ENCODE measurements at regions not wholly inside any gene's neighbourhood (a gene's known extent, or its start where the extent isn't known, plus 50 kb on each side); places are given as distances from the start of the nearest gene placed in this dataset.

DNA sequence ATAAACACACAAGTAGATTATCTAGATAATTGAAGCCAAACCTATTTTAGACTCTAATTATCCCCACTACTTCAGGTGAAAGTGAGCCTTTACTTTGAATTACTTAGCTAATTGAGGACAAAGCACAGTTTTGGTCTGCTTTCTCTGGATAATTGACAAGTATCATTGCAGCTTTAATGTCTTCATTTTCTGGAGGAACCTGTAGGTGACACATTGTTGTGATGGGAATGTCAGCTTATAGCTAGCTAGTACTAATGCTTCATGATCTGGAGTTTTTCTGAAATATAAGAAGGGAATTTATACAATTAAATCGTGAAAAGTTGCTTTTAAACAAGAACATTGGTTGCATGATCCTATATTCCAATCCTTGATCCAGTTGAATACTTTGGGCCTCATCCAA, 319.3 kb upstream of the CITED2 start:
- Histone ChIP-seq H3K4me3 (ENCODE audit: low read length) (no peak overlapping the region), H3K9ac (ENCODE audit: low read depth, low read length) (no peak overlapping the region), H3K4me2 (ENCODE audit: low read length) (no peak overlapping the region), H3K9me3 (replicated peaks; ENCODE audit: low read length) (no peaks in the 10 kb centered on the region), H3K4me1 (ENCODE audit: control insufficient read depth, insufficient read depth, low read length) (no peaks in the 10 kb centered on the region), H3K27me3 (ENCODE audit: control insufficient read depth, insufficient read depth, low read length) (no peaks in the 10 kb centered on the region), H3K36me3 (ENCODE audit: insufficient read depth, low read length) (no peaks in the 10 kb centered on the region)

GRCh38 chr6:139690007-139690406, 315.6 kb upstream of the CITED2 start:
- Histone ChIP-seq H3K4me3 (ENCODE audit: low read length) (no peak overlapping the region), H3K4me1 (ENCODE audit: control insufficient read depth, insufficient read depth, low read length) (no peaks in the 10 kb centered on the region), H3K4me2 (ENCODE audit: low read length) (no peak overlapping the region), H3K36me3 (ENCODE audit: insufficient read depth, low read length) (no peaks in the 10 kb centered on the region), H3K9ac (ENCODE audit: low read depth, low read length) (no peak overlapping the region), H3K9me3 (replicated peaks; ENCODE audit: low read length) (no peaks in the 10 kb centered on the region), H3K27me3 (ENCODE audit: control insufficient read depth, insufficient read depth, low read length) (no peaks in the 10 kb centered on the region)

- H3K27me3 ChIP-seq (ENCODE audit: control insufficient read depth, insufficient read depth, low read length), result no peaks in the 10 kb centered on the region
- no peaks in the 10 kb centered on the region for H3K36me3 ChIP-seq (ENCODE audit: insufficient read depth, low read length)
- H3K9me3 ChIP-seq (replicated peaks; ENCODE audit: low read length), result no peaks in the 10 kb centered on the region
- H3K4me3 ChIP-seq (ENCODE audit: low read length), result no peak overlapping the region
- no peaks in the 10 kb centered on the region for H3K4me1 ChIP-seq (ENCODE audit: control insufficient read depth, insufficient read depth, low read length)
- H3K9ac ChIP-seq (ENCODE audit: low read depth, low read length), result no peak overlapping the region
- no peak overlapping the region for H3K4me2 ChIP-seq (ENCODE audit: low read length)
These were observed 312.6 kb upstream of the CITED2 start for GRCh38 chr6:139687055-139687454.

DNA sequence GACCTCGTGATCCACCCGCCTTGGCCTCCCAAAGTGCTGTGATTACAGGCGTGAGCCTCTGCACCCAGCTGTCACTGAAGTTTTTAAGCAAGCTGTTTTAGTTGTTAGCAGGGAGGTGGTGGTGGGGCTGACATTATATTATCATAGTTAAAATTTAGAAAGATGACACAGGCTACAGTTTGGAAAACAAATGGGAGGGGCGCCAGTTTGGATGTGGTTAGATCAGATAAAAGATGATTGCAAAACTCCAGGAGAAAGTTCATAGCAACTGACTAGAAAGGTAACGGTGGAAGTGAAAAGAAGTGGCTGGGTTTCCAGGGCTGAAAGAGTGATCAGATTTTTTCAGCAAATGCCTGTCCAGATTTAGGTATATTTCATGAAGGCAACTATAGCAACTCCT, 311.9 kb upstream of the CITED2 start:
- no peak overlapping the region for H3K9ac ChIP-seq (ENCODE audit: low read depth, low read length)
- no peaks in the 10 kb centered on the region for H3K4me1 ChIP-seq (ENCODE audit: control insufficient read depth, insufficient read depth, low read length)
- H3K36me3 ChIP-seq (ENCODE audit: insufficient read depth, low read length), result no peaks in the 10 kb centered on the region
- H3K4me2 ChIP-seq (ENCODE audit: low read length), result no peak overlapping the region
- H3K9me3 ChIP-seq (replicated peaks; ENCODE audit: low read length), result no peaks in the 10 kb centered on the region
- H3K4me3 ChIP-seq (ENCODE audit: low read length), result no peak overlapping the region
- H3K27me3 ChIP-seq (ENCODE audit: control insufficient read depth, insufficient read depth, low read length), result no peaks in the 10 kb centered on the region

DNA sequence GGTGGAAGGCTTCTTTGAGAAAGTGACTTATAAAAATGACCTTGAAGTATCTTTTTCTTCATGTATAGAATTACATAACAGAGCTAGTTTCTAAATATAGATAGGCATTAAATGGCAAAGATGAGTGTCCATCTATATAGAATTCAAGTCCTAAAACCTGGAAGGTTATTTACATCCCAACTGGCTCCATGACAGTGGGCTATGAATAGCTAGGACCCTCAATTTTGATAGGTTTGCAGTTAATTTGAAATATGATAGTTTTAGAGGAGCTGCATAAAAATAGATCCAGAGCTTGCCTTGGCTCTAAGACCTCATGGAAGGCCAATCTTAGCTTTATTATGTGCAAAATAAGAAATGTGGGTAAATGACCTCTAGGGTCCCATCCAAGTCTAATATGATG, 310.6 kb upstream of the CITED2 start:
- Histone ChIP-seq H3K9ac (ENCODE audit: low read depth, low read length) (no peak overlapping the region), H3K4me1 (ENCODE audit: control insufficient read depth, insufficient read depth, low read length) (peaks cover 1% of the 10 kb centered on the region), H3K27me3 (ENCODE audit: control insufficient read depth, insufficient read depth, low read length) (no peaks in the 10 kb centered on the region), H3K4me2 (ENCODE audit: low read length) (no peak overlapping the region), H3K9me3 (replicated peaks; ENCODE audit: low read length) (no peaks in the 10 kb centered on the region), H3K4me3 (ENCODE audit: low read length) (no peak overlapping the region), H3K36me3 (ENCODE audit: insufficient read depth, low read length) (no peaks in the 10 kb centered on the region)

GRCh38 chr6:139680819-139681218, 306.4 kb upstream of the CITED2 start:
- Histone ChIP-seq H3K27me3 (ENCODE audit: control insufficient read depth, insufficient read depth, low read length) (no peaks in the 10 kb centered on the region), H3K9me3 (replicated peaks; ENCODE audit: low read length) (no peaks in the 10 kb centered on the region), H3K4me1 (ENCODE audit: control insufficient read depth, insufficient read depth, low read length) (peaks cover 13% of the 10 kb centered on the region), H3K9ac (ENCODE audit: low read depth, low read length) (no peak overlapping the region), H3K4me3 (ENCODE audit: low read length) (no peak overlapping the region), H3K4me2 (ENCODE audit: low read length) (no peak overlapping the region), H3K36me3 (ENCODE audit: insufficient read depth, low read length) (no peaks in the 10 kb centered on the region)

- H3K27me3 ChIP-seq (ENCODE audit: control insufficient read depth, insufficient read depth, low read length), result no peaks in the 10 kb centered on the region
- no peaks in the 10 kb centered on the region for H3K36me3 ChIP-seq (ENCODE audit: insufficient read depth, low read length)
- H3K9ac ChIP-seq (ENCODE audit: low read depth, low read length), result peak overlapping the region; percentile 60
- H3K4me3 ChIP-seq (ENCODE audit: low read length), result no peak overlapping the region
- H3K4me2 ChIP-seq (ENCODE audit: low read length), result peak overlapping the region; percentile 45
- no peaks in the 10 kb centered on the region for H3K9me3 ChIP-seq (replicated peaks; ENCODE audit: low read length)
- peaks cover 13% of the 10 kb centered on the region for H3K4me1 ChIP-seq (ENCODE audit: control insufficient read depth, insufficient read depth, low read length)
These were observed 305.2 kb upstream of the CITED2 start for GRCh38 chr6:139679516-139680179.

- no peaks in the 10 kb centered on the region for H3K27me3 ChIP-seq (ENCODE audit: control insufficient read depth, insufficient read depth, low read length)
- H3K9me3 ChIP-seq (replicated peaks; ENCODE audit: low read length), result no peaks in the 10 kb centered on the region
- no peak overlapping the region for H3K9ac ChIP-seq (ENCODE audit: low read depth, low read length)
- H3K36me3 ChIP-seq (ENCODE audit: insufficient read depth, low read length), result no peaks in the 10 kb centered on the region
- H3K4me3 ChIP-seq (ENCODE audit: low read length), result no peak overlapping the region
- H3K4me1 ChIP-seq (ENCODE audit: control insufficient read depth, insufficient read depth, low read length), result peaks cover 13% of the 10 kb centered on the region
- no peak overlapping the region for H3K4me2 ChIP-seq (ENCODE audit: low read length)
These were observed 302.3 kb upstream of the CITED2 start for GRCh38 chr6:139676718-139677117.

DNA sequence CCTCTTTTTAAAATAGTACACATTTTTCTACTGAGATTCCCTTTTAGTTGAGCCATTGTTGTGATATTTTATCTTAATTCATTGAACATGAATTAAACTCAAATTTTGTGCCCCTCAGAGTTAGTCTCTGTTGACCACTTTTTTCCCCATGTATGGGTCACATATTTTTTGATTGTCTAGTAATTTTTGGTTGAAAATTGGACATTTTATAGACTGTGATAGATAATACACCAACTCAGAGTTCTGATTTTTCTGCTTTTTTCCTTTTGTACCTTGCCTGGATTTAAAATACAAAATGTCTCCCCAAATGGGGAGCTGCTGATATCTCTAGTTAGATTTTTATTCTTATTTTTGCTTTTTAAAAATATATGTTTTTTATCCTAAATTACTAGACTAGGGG, 291.8 kb upstream of the CITED2 start:
- Histone ChIP-seq H3K4me1 (ENCODE audit: control insufficient read depth, insufficient read depth, low read length) (no peaks in the 10 kb centered on the region), H3K9ac (ENCODE audit: low read depth, low read length) (no peak overlapping the region), H3K27me3 (ENCODE audit: control insufficient read depth, insufficient read depth, low read length) (no peaks in the 10 kb centered on the region), H3K4me2 (ENCODE audit: low read length) (no peak overlapping the region), H3K4me3 (ENCODE audit: low read length) (no peak overlapping the region), H3K9me3 (replicated peaks; ENCODE audit: low read length) (no peaks in the 10 kb centered on the region), H3K36me3 (ENCODE audit: insufficient read depth, low read length) (no peaks in the 10 kb centered on the region)

DNA sequence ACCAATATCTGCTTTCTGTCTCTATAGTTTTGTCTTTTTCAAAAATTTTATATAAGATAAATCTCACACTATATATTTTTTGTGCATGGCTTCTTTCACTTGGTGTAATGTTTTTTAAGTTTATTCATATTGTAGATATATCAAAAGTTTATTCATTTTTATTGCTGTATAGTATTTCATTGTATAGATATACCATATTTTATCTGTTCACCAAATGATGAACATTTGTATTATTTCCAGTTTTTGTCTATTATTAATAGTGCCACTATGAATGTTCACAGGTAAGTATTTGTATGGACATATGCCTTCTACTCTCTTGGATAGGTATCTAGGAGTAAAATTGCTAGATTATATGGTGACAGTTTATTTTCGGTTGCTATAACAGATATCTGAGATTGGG, 289.5 kb upstream of the CITED2 start:
- H3K4me3 ChIP-seq (ENCODE audit: low read length), result no peak overlapping the region
- no peaks in the 10 kb centered on the region for H3K4me1 ChIP-seq (ENCODE audit: control insufficient read depth, insufficient read depth, low read length)
- H3K4me2 ChIP-seq (ENCODE audit: low read length), result no peak overlapping the region
- no peaks in the 10 kb centered on the region for H3K27me3 ChIP-seq (ENCODE audit: control insufficient read depth, insufficient read depth, low read length)
- no peaks in the 10 kb centered on the region for H3K36me3 ChIP-seq (ENCODE audit: insufficient read depth, low read length)
- H3K9me3 ChIP-seq (replicated peaks; ENCODE audit: low read length), result no peaks in the 10 kb centered on the region
- H3K9ac ChIP-seq (ENCODE audit: low read depth, low read length), result no peak overlapping the region

DNA sequence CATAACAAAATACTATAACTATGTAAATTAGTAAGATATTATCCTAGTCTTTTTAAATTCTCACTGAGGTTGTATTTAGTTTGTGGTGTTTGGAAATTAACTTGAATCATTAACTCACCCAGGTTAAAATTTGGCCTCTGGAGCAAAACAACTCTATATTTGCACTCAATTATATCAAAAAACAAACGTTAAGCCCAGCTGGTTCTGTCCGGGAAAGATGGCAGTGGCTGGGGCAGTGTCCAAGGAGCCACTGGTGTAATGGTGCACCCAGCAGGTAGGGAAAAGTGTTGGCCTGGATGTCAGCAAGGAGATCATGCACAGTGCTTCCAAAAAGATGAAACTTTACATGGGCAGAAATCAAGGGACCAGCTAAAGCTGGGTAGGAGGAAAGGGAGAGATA, 285.3 kb upstream of the CITED2 start:
- Histone ChIP-seq H3K4me3 (ENCODE audit: low read length) (no peak overlapping the region), H3K4me1 (ENCODE audit: control insufficient read depth, insufficient read depth, low read length) (no peaks in the 10 kb centered on the region)

GRCh38 chr6:139659196-139659595, 284.7 kb upstream of the CITED2 start:
- no peak overlapping the region for H3K4me2 ChIP-seq (ENCODE audit: low read length)
- no peaks in the 10 kb centered on the region for H3K4me1 ChIP-seq (ENCODE audit: control insufficient read depth, insufficient read depth, low read length)
- H3K9ac ChIP-seq (ENCODE audit: low read depth, low read length), result no peak overlapping the region
- H3K9me3 ChIP-seq (replicated peaks; ENCODE audit: low read length), result no peaks in the 10 kb centered on the region
- H3K4me3 ChIP-seq (ENCODE audit: low read length), result no peak overlapping the region
- no peaks in the 10 kb centered on the region for H3K27me3 ChIP-seq (ENCODE audit: control insufficient read depth, insufficient read depth, low read length)
- no peaks in the 10 kb centered on the region for H3K36me3 ChIP-seq (ENCODE audit: insufficient read depth, low read length)

More for the DNA sequence above, 285.3 kb upstream of the CITED2 start:
- Histone ChIP-seq H3K9me3 (replicated peaks; ENCODE audit: low read length) (no peaks in the 10 kb centered on the region), H3K36me3 (ENCODE audit: insufficient read depth, low read length) (no peaks in the 10 kb centered on the region), H3K4me2 (ENCODE audit: low read length) (no peak overlapping the region), H3K27me3 (ENCODE audit: control insufficient read depth, insufficient read depth, low read length) (no peaks in the 10 kb centered on the region), H3K9ac (ENCODE audit: low read depth, low read length) (no peak overlapping the region)

Measured in skeletal muscle satellite cell (primary cell).